ENCODE measurements at regions not wholly inside any gene's neighbourhood (a gene's known extent, or its start where the extent isn't known, plus 50 kb on each side); places are given as distances from the start of the nearest gene placed in this dataset.
A peak's percentile ranks its signal among the peaks of the same experiment; 100 is the strongest.

GRCh38 chr4:125891597-125892258 lies 577.0 kb downstream of the FAT4 start:
- FAIRE-seq (no peak), DNase-seq (ENCODE audit: insufficient read length, low spot score) (peak; percentile 47)

GRCh38 chr4:125904802-125905201 lies 590.0 kb downstream of the FAT4 start:
- FAIRE-seq (no peak), DNase-seq (ENCODE audit: insufficient read length, low spot score) (no peak)

- DNase-seq (ENCODE audit: insufficient read length, low spot score) = no peak
- FAIRE-seq = no peak
These were observed 596.3 kb downstream of the FAT4 start for GRCh38 chr4:125911058-125911457.

- FAIRE-seq (no peak), DNase-seq (ENCODE audit: insufficient read length, low spot score) (no peak)
These were observed 596.7 kb downstream of the FAT4 start for GRCh38 chr4:125911481-125911880.

- FAIRE-seq = no peak
- DNase-seq (ENCODE audit: insufficient read length, low spot score) = no peak
These were observed 602.8 kb downstream of the FAT4 start for GRCh38 chr4:125917559-125917958.

GRCh38 chr4:125928652-125929051 lies 613.9 kb downstream of the FAT4 start:
- DNase-seq (ENCODE audit: insufficient read length, low spot score) (no peak), FAIRE-seq (no peak)

- no peak for DNase-seq (ENCODE audit: insufficient read length, low spot score)
- no peak for FAIRE-seq
These were observed 623.8 kb downstream of the FAT4 start for GRCh38 chr4:125938541-125938940.

GRCh38 chr4:125940426-125940825 lies 625.7 kb downstream of the FAT4 start:
- DNase-seq (ENCODE audit: insufficient read length, low spot score) (no peak), FAIRE-seq (no peak)

GRCh38 chr4:125944966-125945365 lies 630.2 kb downstream of the FAT4 start:
- FAIRE-seq = no peak

GRCh38 chr4:125948021-125948420 lies 633.3 kb downstream of the FAT4 start:
- FAIRE-seq = no peak
- no peak for DNase-seq (ENCODE audit: insufficient read length, low spot score)

More at GRCh38 chr4:125944966-125945365, 630.2 kb downstream of the FAT4 start:
- no peak for DNase-seq (ENCODE audit: insufficient read length, low spot score)

- DNase-seq (ENCODE audit: insufficient read length, low spot score) (peak; percentile 1), FAIRE-seq (no peak)
These were observed 636.6 kb downstream of the FAT4 start for GRCh38 chr4:125951261-125951887.

- DNase-seq (ENCODE audit: insufficient read length, low spot score) (no peak), FAIRE-seq (no peak)
These were observed 637.9 kb downstream of the FAT4 start for GRCh38 chr4:125952631-125953030.

- FAIRE-seq = no peak
- DNase-seq (ENCODE audit: insufficient read length, low spot score) = no peak
These were observed 641.5 kb downstream of the FAT4 start for GRCh38 chr4:125956276-125956675.

GRCh38 chr4:125958519-125958918 lies 643.8 kb downstream of the FAT4 start:
- DNase-seq (ENCODE audit: insufficient read length, low spot score) (no peak), FAIRE-seq (no peak)

- DNase-seq (ENCODE audit: insufficient read length, low spot score) (no peak), FAIRE-seq (no peak)
These were observed 646.9 kb downstream of the FAT4 start for GRCh38 chr4:125961626-125962025.

- DNase-seq (ENCODE audit: insufficient read length, low spot score) (no peak), FAIRE-seq (no peak)
These were observed 661.2 kb downstream of the FAT4 start for GRCh38 chr4:125975861-125976397.

GRCh38 chr4:125979950-125980349 lies 665.2 kb downstream of the FAT4 start:
- no peak for FAIRE-seq
- no peak for DNase-seq (ENCODE audit: insufficient read length, low spot score)

- FAIRE-seq (no peak), DNase-seq (ENCODE audit: insufficient read length, low spot score) (no peak)
These were observed 668.4 kb downstream of the FAT4 start for GRCh38 chr4:125983168-125983567.

GRCh38 chr4:125985856-125986255 lies 671.1 kb downstream of the FAT4 start:
- FAIRE-seq (no peak), DNase-seq (ENCODE audit: insufficient read length, low spot score) (no peak)

GRCh38 chr4:125986307-125986706 lies 671.6 kb downstream of the FAT4 start:
- FAIRE-seq (no peak), DNase-seq (ENCODE audit: insufficient read length, low spot score) (no peak)

- FAIRE-seq = no peak
These were observed 673.7 kb downstream of the FAT4 start for GRCh38 chr4:125988464-125988863.

GRCh38 chr4:125991398-125991797 lies 676.6 kb downstream of the FAT4 start:
- no peak for DNase-seq (ENCODE audit: insufficient read length, low spot score)
- no peak for FAIRE-seq

More at GRCh38 chr4:125988464-125988863, 673.7 kb downstream of the FAT4 start:
- no peak for DNase-seq (ENCODE audit: insufficient read length, low spot score)

Measured in HTR-8/SVneo (cell line).